Heart right ventricle (tissue), 16 donors: ENCODE measurements at regions not wholly inside any gene's neighbourhood (a gene's known extent, or its start where the extent isn't known, plus 50 kb on each side); places are given as distances from the start of the nearest gene placed in this dataset.

Experiments used
- ATAC-seq, 8 donors: fragments of 200-7000 bp; cut with Tn5 transposase; one replicate each; pipeline ENCODE4 v1.9.1; 2020; ENCODE audit warnings: mild to moderate bottlenecking in 8 of 8, moderate library complexity in 8 of 8, moderate number of reproducible peaks in 1 of 8
- DNase-seq, 2 donors: peaks; one replicate each; pipeline ENCODE4 v3.0.0-alpha.2; 2020
- H3K27ac ChIP-seq, 10 donors: fragments of 200-600 bp; sonication (generic) in 2 of 10; one replicate each; pipeline versions ENCODE4 v1.5.0 to v1.8.0; 2020 to 2022; ENCODE audit warnings: mild to moderate bottlenecking in 3 of 10
- H3K27me3 ChIP-seq, 7 donors: fragments of 200-600 bp; one replicate each; pipeline ENCODE4 v1.8.0; 2021 to 2022; ENCODE audit warnings: mild to moderate bottlenecking in 2 of 7
- H3K36me3 ChIP-seq, 9 donors: fragments of 200-600 bp; sonication (generic) in 1 of 9; one replicate each; pipeline versions ENCODE4 v1.5.0 to v1.8.0; 2020 to 2022; ENCODE audit warnings: mild to moderate bottlenecking in 2 of 9
- H3K4me1 ChIP-seq, 9 donors: fragments of 200-600 bp; sonication (generic) in 1 of 9; one replicate each; pipeline versions ENCODE4 v1.5.0 to v1.8.0; 2020 to 2022; ENCODE audit warnings: mild to moderate bottlenecking in 4 of 9
- H3K4me3 ChIP-seq, 10 donors: fragments of 200-600 bp; sonication (generic) in 2 of 10; one replicate each; pipeline versions ENCODE4 v1.5.0 to v1.8.0; 2020 to 2022; ENCODE audit warnings: mild to moderate bottlenecking in 7 of 10, moderate library complexity in 2 of 10
- H3K9me3 ChIP-seq, 11 donors: fragments of 200-600 bp in 10 of 11; sonication (generic) in 2 of 11; one replicate each; pipeline versions ENCODE4 v1.5.0 to v1.8.0; 2013 to 2022; ENCODE audit warnings: mild to moderate bottlenecking in 2 of 11, control low read depth in 1 of 11, moderate library complexity in 1 of 11
- WGBS, 2 donors: extraction: QIAGEN DNeasy Blood & Tissue Kit; methylation state at CpG; one replicate each; pipeline ENCODE4 v1.1.7; 2013; ENCODE audit warnings: inconsistent platforms in 1 of 2; 5-methylcytosine and 5-hydroxymethylcytosine counted together
- intact Hi-C, 10 donors: fragments of 100-400 bp; cut with DNase I; formaldehyde crosslinking; loops; one replicate each; pipeline versions ENCODE4 v1.11.1 to v1.14.2; 2022
- TF ChIP-seq, protein P1 (sequence below), 9 donors: fragments of 200-600 bp; sonication (generic) in 2 of 9; IDR thresholded peaks; one replicate each; pipeline versions ENCODE4 v1.5.0 to v1.8.0; 2021 to 2022; ENCODE audit warnings: antibody characterized with exemption in 9 of 9, mild to moderate bottlenecking in 5 of 9, moderate library complexity in 1 of 9
- donor health status: Arrhythmogenic right ventricular cardiomyopathy.
- donor health status: ischemic (EF 13 %, LVEDD 7.1; RV severe dilation, severe dysfunction).
- donor health status: healthy with polysubstance abuse.
- donor health status: DM: no; HTN: yes; CAD: no.
- donor health status: DM: no; HTN: no; CAD: no.
- donor health status: ischemic (EF 25% LVEDD 6.9; RV normal size, moderate dysfunction).
- donor health status: ischemic (EF 25% LVEDD 5.7; RV mildly dilated, moderate dysfunction).
- donor health status: healthy.
- donor health status: DM: yes; HTN: yes; CAD: no.
- donor health status: Ischemic cardiomyopathy.
- donor health status: ischemic (EF 35%, LVEDD 5.7; RV mildly dilated, moderate dysfunction).
- donor health status: nonischemic (EF 11% LVEDD 7.7; RV severe dilation, severe dysfunction).
- donor health status: DM: yes; HTN: yes; CAD: no.
- donor health status: PGD.
- donor health status: ischemic (EF 29% LVEDD 5.4; RV normal size, mild dysfunction).
- donor health status: nonischemic (EF 23%, LVEDD 6.1; RV moderate dilation, normal function).

DNA sequence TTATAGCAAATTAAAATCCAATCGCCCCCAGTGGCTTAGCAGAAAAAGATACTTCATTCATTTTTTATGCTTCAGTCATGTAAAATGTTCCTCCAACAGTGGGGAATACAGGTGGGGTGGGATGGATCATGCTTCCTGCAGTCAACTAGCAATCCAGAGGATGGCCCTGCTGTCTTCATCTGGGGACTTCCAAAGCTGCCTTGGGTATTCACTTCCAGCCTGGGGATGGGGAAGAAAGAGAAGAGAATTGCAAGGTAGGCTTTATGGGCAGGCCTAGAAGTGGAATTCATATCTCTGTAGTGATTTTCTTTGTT is 354.8 kb upstream of the SLCO3A1 start:
- ATAC-seq: no peak
- H3K27me3 ChIP-seq: peaks cover 0 to 10% (median 0%) of the 10 kb centered on the region in 7 donors
- 86 to 88% methylated on average over 1 of the region's 1 CpG for WGBS, 2 donors
- no peaks in the 10 kb centered on the region for H3K9me3 ChIP-seq
- H3K4me3 ChIP-seq: no peak overlapping the region
- H3K4me1 ChIP-seq: no peaks in the 10 kb centered on the region
- no peaks in the 10 kb centered on the region for H3K36me3 ChIP-seq
- intact Hi-C loops: no loop called here
- no peak overlapping the region for H3K27ac ChIP-seq
- TF ChIP-seq, protein P1, sequence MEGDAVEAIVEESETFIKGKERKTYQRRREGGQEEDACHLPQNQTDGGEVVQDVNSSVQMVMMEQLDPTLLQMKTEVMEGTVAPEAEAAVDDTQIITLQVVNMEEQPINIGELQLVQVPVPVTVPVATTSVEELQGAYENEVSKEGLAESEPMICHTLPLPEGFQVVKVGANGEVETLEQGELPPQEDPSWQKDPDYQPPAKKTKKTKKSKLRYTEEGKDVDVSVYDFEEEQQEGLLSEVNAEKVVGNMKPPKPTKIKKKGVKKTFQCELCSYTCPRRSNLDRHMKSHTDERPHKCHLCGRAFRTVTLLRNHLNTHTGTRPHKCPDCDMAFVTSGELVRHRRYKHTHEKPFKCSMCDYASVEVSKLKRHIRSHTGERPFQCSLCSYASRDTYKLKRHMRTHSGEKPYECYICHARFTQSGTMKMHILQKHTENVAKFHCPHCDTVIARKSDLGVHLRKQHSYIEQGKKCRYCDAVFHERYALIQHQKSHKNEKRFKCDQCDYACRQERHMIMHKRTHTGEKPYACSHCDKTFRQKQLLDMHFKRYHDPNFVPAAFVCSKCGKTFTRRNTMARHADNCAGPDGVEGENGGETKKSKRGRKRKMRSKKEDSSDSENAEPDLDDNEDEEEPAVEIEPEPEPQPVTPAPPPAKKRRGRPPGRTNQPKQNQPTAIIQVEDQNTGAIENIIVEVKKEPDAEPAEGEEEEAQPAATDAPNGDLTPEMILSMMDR (IDR thresholded peaks at IDR 0.05): no peak
- no peak for DNase-seq

DNA sequence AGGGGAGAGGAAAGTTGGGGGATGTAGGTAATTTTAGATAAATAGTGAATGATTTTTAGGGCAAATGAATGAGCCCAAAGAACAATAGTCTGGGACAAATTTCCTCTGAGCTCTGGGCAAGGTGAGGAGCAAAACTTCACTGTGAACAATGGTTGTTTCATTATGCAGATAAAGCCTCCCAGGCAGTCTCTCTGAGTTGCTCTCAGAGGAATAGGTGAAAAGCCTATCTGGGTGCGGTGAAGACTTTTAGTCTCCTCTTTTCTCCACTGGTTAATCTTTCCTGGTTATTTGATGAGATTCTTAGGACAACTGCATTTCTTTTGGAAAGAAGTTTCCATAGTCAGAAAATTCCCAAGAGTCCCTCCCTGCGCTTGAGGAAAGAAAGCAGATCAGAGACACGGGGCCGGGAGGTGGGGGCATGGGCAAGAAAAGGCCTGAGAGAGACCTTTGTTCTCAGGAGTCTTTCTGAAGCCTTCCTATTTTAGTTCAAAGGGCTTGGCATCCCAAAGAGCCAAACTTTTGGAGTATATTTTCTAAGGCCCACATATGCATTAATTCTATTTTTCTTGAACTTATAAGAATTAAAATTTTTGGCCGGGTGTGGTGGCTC is 353.6 kb upstream of the SLCO3A1 start:
- no peaks in the 10 kb centered on the region for H3K36me3 ChIP-seq
- intact Hi-C loops: no loop called here
- no peak for ATAC-seq

DNA sequence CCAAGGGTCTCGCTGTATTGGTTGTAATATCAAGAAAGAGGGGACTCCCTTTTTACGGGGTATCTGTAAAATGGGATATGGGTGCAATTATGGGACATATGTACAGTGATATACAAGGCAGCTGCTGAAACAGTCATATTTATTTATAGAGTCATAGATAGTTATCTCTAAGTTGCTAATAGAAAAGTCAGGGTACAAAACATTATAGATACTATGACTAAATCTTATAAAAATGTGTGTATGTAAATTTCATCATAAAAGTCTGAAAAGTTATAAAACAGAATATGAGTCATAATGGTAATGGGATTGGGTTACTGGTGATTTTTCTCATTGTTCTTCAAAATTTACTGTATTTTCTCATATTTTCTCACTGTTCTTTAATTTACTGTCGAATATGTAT is 344.9 kb upstream of the SLCO3A1 start:
- intact Hi-C loops: no loop called here
- no peaks in the 10 kb centered on the region for H3K36me3 ChIP-seq
- no peaks in the 10 kb centered on the region for H3K4me1 ChIP-seq
- no peak overlapping the region for H3K4me3 ChIP-seq
- H3K9me3 ChIP-seq: peaks cover 0 to 4% (median 0%) of the 10 kb centered on the region in 11 donors
- no peak overlapping the region for H3K27ac ChIP-seq
- WGBS, 2 donors: 82 to 86% methylated on average over 3 of the region's 3 CpGs
- H3K27me3 ChIP-seq: peaks cover 0 to 6% (median 0%) of the 10 kb centered on the region in 7 donors
- TF ChIP-seq, protein P1 (IDR thresholded peaks at IDR 0.05): no peak
- DNase-seq (no peak), ATAC-seq (no peak)

More for the DNA sequence above, 353.6 kb upstream of the SLCO3A1 start:
- DNase-seq: no peak
- 75 to 81% methylated on average over 5 of the region's 5 CpGs for WGBS, 2 donors
- TF ChIP-seq, protein P1 (IDR thresholded peaks at IDR 0.05): no peak
- Histone ChIP-seq H3K27ac (no peak overlapping the region), H3K27me3 (peaks cover 0 to 10% (median 0%) of the 10 kb centered on the region in 7 donors), H3K9me3 (no peaks in the 10 kb centered on the region), H3K4me3 (no peak overlapping the region), H3K4me1 (no peaks in the 10 kb centered on the region)

DNA sequence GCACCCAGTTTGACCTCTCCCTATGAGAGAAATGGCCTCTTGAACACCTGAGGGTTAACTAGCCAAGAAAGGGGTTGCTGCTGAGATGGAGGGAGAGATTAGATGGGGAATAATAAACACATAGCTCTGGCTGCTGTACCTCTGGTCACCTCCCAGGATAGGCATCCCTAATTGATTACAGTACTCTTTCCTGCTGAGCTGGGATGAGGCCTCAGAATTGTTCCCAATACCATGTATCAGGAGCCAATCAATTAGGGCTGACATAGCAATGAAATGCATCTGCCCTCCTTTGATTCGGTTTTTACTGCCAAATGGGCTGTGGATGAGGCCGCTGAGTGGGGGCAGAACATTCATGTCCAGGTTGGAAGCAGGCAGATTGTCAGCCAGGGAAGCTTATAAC is 339.4 kb upstream of the SLCO3A1 start:
- H3K27ac ChIP-seq: no peak overlapping the region
- H3K36me3 ChIP-seq: no peaks in the 10 kb centered on the region
- 69 to 77% methylated on average over 2 of the region's 2 CpGs for WGBS, 2 donors
- DNase-seq (no peak), ATAC-seq (no peak)
- no peak overlapping the region for H3K4me3 ChIP-seq
- intact Hi-C loops: loop anchor here in 1 of 10 donors (10.0 kb wide), 1 partner anchor 209 kb away; no protein-coding TSS in a partner anchor
- H3K9me3 ChIP-seq: no peaks in the 10 kb centered on the region
- peaks cover 0 to 20% (median 0%) of the 10 kb centered on the region in 9 donors for H3K4me1 ChIP-seq
- TF ChIP-seq, protein P1 (IDR thresholded peaks at IDR 0.05): no peak
- H3K27me3 ChIP-seq: peaks cover 0 to 4% (median 0%) of the 10 kb centered on the region in 7 donors
